ENCODE measurements at regions not wholly inside any gene's neighbourhood (a gene's known extent, or its start where the extent isn't known, plus 50 kb on each side); places are given as distances from the start of the nearest gene placed in this dataset.

DNA sequence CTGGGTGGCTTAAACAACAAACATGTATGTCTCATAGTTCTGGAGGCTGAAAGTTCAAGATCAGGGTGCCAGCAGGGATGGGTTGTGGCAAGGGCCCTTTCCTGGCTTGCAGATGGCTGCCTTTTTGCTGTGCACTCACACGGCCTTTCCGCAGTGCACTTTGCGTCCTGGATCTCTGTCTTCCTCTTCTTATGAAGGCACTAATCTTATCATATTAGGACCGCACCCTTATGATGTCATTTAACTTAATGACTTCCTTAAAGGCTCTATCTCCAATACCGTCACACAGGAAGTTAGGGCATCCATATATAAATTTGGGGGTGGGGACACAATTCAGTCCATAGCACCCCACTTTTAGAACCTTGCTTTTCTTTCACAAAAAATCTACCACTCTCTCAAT lies 255.2 kb downstream of the SNX13 start:
- TF ChIP-seq, protein P1, sequence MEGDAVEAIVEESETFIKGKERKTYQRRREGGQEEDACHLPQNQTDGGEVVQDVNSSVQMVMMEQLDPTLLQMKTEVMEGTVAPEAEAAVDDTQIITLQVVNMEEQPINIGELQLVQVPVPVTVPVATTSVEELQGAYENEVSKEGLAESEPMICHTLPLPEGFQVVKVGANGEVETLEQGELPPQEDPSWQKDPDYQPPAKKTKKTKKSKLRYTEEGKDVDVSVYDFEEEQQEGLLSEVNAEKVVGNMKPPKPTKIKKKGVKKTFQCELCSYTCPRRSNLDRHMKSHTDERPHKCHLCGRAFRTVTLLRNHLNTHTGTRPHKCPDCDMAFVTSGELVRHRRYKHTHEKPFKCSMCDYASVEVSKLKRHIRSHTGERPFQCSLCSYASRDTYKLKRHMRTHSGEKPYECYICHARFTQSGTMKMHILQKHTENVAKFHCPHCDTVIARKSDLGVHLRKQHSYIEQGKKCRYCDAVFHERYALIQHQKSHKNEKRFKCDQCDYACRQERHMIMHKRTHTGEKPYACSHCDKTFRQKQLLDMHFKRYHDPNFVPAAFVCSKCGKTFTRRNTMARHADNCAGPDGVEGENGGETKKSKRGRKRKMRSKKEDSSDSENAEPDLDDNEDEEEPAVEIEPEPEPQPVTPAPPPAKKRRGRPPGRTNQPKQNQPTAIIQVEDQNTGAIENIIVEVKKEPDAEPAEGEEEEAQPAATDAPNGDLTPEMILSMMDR (conservative IDR thresholded peaks at IDR 0.05; ENCODE audit: low read length), result no peak
- TF ChIP-seq EZH2phosphoT487 (IDR thresholded peaks at IDR 0.05; ENCODE audit: borderline replicate concordance, low read depth, low read length), result no peak

Measured in OCI-LY7 (cell line).